Fibroblast of gingiva (primary cell): ENCODE measurements at regions not wholly inside any gene's neighbourhood (a gene's known extent, or its start where the extent isn't known, plus 50 kb on each side); places are given as distances from the start of the nearest gene placed in this dataset.
"Not testable (repeated sequence)": the region's sequence is repeated elsewhere in the genome, so short reads cannot be mapped to it uniquely, and the experiment has no call there.

Experiments used
- DNase-seq: peaks from one replicate; pipeline ENCODE4 v3.0.0-alpha.2; 2011; ENCODE audit warnings: low read depth

DNA sequence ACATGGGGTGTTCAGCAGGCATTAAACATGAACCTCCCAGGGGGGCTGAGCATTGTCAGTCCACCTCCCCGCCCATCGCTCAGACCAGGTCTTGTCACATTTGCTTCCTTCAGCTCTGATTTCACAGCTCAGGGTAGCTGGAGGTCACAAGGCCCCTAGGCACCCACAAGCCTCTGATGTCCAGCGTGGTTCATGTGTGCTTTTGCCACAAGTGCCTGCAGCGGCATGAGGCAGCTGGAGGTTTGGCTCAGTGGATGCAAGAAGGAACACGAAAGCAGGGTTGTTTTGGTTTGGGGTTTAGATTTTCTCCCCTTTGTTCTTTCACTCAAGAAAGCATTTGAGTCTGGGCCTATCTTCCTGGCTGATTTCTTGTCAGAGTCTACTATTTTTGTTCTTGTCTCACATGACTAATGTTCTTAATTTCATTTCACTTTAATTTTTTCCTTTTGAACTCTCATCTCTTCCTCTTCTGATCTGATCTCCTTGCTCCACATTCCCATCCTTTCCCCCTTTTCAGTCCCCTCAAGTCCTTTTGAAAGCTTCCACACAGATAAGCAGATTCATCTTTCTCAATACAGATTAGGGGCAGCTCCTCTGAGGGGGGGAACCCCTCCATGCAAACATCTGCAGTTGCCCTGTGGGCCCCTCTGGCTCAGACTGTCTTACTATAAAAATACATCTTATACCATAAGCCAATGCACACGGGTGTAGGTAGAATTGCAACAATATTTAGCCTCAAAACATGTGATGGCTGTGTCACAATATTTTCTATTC lies 68.1 kb upstream of the CEP85L start:
- DNase-seq: no peak

DNA sequence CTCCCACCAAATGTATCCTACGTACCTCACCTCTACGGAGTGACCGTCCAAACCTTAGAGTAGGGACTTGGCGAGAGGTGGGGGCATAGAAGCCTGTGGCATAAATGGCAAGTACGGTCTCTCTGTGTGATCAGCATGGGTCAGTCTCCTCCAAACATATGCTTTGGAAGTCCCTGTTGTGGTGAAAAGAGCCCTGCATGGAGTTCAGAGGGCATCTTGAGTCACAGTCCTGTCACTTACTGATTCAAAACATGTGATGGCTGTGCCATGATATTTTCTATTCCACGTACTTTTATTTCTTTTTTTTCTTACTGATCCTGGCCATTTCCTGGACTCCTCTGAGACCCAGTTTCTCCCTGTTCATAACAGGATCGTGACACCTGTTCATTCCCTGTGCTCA lies 67.5 kb upstream of the CEP85L start:
- no peak for DNase-seq

- no peak for DNase-seq
These were observed 66.9 kb upstream of the CEP85L start for GRCh38 chr6:118718297-118718696.

GRCh38 chr6:118717106-118717505 lies 65.7 kb upstream of the CEP85L start:
- DNase-seq: no peak

- not testable (repeated sequence) for DNase-seq
These were observed 64.5 kb upstream of the CEP85L start for GRCh38 chr6:118715907-118716306.

DNA sequence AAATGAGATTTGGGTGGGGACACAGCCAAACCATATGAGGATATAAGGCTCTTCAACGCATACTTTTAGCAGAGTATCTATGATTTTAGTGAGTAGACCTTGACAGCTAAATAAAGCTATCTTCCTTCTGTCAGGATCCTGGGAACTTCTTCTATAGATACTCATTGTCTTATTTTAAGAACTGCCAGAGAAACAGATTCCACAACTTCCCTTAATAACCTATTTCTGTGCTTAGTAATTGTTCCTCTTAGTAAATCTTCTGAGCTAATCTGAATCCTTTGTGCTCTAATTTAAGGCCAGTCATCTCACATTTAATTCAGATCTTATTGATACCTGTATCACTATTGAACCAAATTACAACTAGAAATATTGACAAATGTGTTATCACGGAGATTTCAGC lies 64.0 kb upstream of the CEP85L start:
- DNase-seq: no peak

- DNase-seq: no peak
These were observed 63.4 kb upstream of the CEP85L start for GRCh38 chr6:118714756-118715155.

DNA sequence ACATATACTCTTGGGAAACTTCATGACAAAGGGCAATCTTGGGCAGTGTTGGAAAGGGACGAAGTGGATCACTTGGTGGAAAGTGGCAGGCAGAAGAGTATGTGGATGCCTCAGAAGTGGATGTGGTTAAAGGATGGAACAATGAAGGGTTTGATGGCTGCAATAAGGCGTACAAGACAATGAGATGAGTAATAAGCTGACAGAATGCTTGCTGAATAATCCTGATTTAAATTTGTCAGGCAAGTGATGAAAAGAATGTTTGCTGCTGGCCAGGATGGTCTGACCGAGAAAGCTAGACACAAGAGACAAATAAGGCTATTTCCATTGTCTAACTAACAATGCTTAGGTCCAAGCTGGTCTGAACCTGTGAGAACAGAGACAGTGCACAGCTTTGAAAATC lies 61.6 kb upstream of the CEP85L start:
- peak; percentile 43 for DNase-seq

GRCh38 chr6:118710616-118711015 lies 59.2 kb upstream of the CEP85L start:
- no peak for DNase-seq

GRCh38 chr6:118709859-118710350 lies 58.5 kb upstream of the CEP85L start:
- peak; percentile 46 for DNase-seq

- peak; percentile 64 for DNase-seq
These were observed 57.4 kb upstream of the CEP85L start for GRCh38 chr6:118708744-118709143.

GRCh38 chr6:118708055-118708454 lies 56.7 kb upstream of the CEP85L start:
- no peak for DNase-seq

DNA sequence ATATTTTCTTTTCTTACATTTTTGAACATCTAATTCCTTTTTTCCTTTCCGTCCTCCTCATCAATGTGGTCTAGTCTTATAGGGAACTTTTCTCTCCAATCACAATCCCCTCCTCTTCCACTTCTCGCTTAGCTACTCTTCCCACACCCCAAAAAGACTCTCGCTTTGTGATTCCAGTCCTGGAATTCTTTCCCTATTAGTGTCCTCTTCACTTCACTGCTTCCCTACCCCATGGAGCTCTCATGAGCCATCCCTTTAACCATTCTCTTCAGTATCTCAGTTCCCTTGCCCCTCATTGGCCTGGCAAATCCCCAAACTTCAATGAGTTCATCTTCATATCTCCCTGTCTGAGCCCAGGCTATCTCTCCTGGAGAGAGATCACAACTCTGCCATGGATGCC lies 55.3 kb upstream of the CEP85L start:
- DNase-seq: no peak

DNA sequence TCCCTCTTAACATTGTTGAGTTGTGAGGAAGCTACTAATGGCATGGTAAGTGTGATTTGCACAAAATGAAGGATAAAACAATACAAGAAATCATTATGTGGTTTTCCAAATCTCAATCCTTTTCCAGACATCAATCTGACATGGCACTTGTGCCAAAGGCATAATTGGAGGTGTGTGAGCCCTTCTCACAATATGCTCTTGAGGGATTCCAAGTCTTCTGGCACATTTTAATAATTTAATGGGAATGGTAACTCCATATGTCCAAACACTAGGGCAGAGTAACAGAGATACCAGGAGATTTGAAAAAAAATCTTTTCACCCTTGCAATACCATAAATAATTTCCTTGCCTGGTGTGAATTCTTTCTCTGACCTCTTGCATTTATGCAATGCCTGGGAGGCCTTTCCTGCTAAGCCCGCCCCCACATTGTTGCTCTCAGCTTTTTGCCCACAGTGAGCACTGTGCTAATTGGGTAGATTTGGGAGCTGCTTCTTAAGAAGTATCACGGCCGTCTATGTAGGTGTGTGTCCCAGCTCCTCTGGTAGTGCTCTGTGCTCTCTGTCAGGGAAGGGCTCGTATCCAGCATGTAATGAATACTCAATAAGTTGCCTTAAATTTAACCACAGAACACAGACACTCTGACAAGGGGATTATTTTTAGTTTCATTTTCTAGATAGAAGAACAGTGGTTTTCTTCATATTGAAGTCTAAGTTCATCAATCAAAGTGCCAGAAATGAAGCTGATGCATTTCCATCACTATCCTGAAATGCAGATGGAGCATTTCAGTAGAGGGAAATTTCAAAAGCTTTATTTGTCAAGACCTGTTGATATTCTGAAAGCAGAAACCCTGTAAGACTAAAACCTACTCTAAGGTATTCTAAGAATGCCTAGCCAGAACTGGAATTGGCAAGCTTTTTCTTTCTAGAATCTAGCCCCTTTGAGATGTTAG lies 54.4 kb upstream of the CEP85L start:
- DNase-seq: peak; percentile 65

DNA sequence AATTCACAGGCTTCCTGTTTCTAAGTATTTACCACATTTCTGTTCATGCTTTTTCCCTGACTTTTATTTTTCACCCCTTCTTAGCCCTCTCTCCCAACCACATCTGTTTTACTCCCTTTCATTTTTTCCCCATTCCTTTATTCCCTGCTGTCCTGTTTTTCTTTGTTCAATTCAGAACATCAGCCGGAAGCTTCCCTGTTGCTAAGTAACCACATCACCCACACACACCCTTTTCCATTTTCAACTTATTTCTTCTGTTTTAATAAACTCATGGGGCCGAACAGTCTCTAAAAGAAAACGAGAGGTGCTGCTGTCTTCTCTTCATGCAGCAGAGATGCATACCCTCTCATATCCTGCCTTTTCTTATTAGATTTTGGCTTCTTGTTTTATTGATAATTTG lies 53.5 kb upstream of the CEP85L start:
- DNase-seq: no peak

- not testable (repeated sequence) for DNase-seq
These were observed 49.9 kb upstream of the CEP85L start for GRCh38 chr6:118701260-118701659.
